BJ (cell line): ENCODE measurements at regions not wholly inside any gene's neighbourhood (a gene's known extent, or its start where the extent isn't known, plus 50 kb on each side); places are given as distances from the start of the nearest gene placed in this dataset.

Experiments used
- CTCF ChIA-PET: fragments of 350-600 bp; formaldehyde crosslinking; extraction: SDS; loops from one replicate; lab custom pipeline; 2021; ENCODE audit warnings: antibody characterized with exemption, inconsistent platforms; lab: Yijun Ruan, JAX
- POLR2A ChIA-PET: fragments of 300-600 bp; sonication (Branson Sonifier 250); formaldehyde crosslinking; extraction: SDS; loops from one replicate; lab custom pipeline; 2021; ENCODE audit warnings: antibody characterized with exemption; lab: Charles Lee
- DNase-seq: peaks from one replicate; pipeline ENCODE4 v3.0.0-alpha.2; 2011; ENCODE audit warnings: low read depth
- H3K27me3 ChIP-seq: 2 replicates; pipeline ENCODE4 v1.6.0; 2011; ENCODE audit warnings: low read length; ENCODE audit not compliant: control insufficient read depth, insufficient read depth
- H3K36me3 ChIP-seq: 2 replicates; pipeline ENCODE4 v1.5.1; 2011; ENCODE audit warnings: low read length; ENCODE audit not compliant: control insufficient read depth, insufficient read depth
- H3K4me3 ChIP-seq: 2 replicates; pipeline ENCODE4 v1.5.1; 2011; ENCODE audit warnings: low read depth, mild to moderate bottlenecking, control low read depth, low read length
- TF ChIP-seq, protein P1 (sequence below): IDR thresholded peaks from 2 replicates; pipeline ENCODE4 v1.5.1; 2011; ENCODE audit warnings: low read depth, mild to moderate bottlenecking, control low read depth, inconsistent platforms, low read length, moderate library complexity; ENCODE audit not compliant: insufficient read depth

- TF ChIP-seq, protein P1, sequence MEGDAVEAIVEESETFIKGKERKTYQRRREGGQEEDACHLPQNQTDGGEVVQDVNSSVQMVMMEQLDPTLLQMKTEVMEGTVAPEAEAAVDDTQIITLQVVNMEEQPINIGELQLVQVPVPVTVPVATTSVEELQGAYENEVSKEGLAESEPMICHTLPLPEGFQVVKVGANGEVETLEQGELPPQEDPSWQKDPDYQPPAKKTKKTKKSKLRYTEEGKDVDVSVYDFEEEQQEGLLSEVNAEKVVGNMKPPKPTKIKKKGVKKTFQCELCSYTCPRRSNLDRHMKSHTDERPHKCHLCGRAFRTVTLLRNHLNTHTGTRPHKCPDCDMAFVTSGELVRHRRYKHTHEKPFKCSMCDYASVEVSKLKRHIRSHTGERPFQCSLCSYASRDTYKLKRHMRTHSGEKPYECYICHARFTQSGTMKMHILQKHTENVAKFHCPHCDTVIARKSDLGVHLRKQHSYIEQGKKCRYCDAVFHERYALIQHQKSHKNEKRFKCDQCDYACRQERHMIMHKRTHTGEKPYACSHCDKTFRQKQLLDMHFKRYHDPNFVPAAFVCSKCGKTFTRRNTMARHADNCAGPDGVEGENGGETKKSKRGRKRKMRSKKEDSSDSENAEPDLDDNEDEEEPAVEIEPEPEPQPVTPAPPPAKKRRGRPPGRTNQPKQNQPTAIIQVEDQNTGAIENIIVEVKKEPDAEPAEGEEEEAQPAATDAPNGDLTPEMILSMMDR: no peak
- H3K27me3 ChIP-seq: no peaks in the 10 kb centered on the region
- CTCF ChIA-PET: interaction anchor here (1.1 kb wide), 1 partner anchor 27 kb away, joined by 3 read pairs; no protein-coding TSS in a partner anchor
- no peak for DNase-seq
- H3K4me3 ChIP-seq: no peak overlapping the region
- POLR2A ChIA-PET: no interaction called here
- H3K36me3 ChIP-seq: no peaks in the 10 kb centered on the region
Measured at GRCh38 chr13:47211106-47211505, 314.3 kb upstream of the HTR2A start.

- ChIA-PET POLR2A (no interaction called here), CTCF (no interaction called here)
- H3K36me3 ChIP-seq: no peaks in the 10 kb centered on the region
- no peaks in the 10 kb centered on the region for H3K27me3 ChIP-seq
- no peak for DNase-seq
- TF ChIP-seq, protein P1: no peak
- no peak overlapping the region for H3K4me3 ChIP-seq
Measured at GRCh38 chr13:47206111-47206510, 309.3 kb upstream of the HTR2A start.

- TF ChIP-seq, protein P1: no peak
- no peaks in the 10 kb centered on the region for H3K27me3 ChIP-seq
- CTCF ChIA-PET: no interaction called here
- DNase-seq: no peak
- no peaks in the 10 kb centered on the region for H3K36me3 ChIP-seq
- POLR2A ChIA-PET: no interaction called here
- no peak overlapping the region for H3K4me3 ChIP-seq
Measured at GRCh38 chr13:47190696-47191305, 293.9 kb upstream of the HTR2A start.

DNA sequence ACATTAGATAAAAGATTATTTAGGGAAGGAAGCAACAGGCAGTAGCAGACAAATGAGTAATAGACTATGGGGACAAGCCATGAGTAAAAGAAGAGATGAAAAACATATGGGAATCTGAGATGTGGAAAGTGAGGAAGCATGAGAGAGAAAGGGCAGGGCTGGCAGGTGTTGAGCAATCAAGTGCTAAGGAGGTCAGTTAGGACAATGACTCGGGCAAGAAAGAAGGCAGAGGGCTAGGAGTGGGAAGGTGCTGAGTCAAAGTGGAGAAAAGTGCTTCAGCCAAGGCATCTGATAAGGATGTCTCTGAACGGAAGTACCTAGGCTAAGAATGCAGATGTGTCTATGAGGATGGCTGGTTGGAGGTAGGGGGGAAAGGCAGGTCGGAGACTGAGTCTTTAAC lies 291.9 kb upstream of the HTR2A start:
- H3K36me3 ChIP-seq: no peaks in the 10 kb centered on the region
- no peaks in the 10 kb centered on the region for H3K27me3 ChIP-seq
- POLR2A ChIA-PET: no interaction called here
- peak; percentile 39 for DNase-seq
- CTCF ChIA-PET: interaction anchor here (1.1 kb wide), 1 partner anchor 15 kb away, joined by 3 read pairs; no protein-coding TSS in a partner anchor
- H3K4me3 ChIP-seq: no peak overlapping the region
- TF ChIP-seq, protein P1: no peak

DNA sequence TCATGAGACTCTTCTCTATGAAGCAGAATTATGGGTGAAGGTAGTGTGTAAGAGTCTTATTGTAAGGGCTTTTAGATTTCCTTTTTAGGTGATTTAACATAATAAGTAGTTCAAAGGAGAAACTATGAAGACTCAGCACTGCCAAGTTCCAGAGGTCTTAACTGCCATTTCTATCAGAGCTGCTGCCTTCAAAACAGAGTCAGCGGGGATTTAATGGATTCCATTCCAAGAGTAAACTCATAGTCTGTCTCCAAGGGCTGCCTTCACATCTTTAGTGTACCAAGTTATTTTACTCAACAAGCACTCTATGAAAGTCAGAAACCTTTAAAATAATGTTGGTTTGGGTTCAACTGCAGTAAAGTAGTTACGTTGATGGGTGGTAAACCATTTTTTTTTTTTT lies 289.6 kb upstream of the HTR2A start:
- CTCF ChIA-PET: no interaction called here
- no peak for DNase-seq
- Histone ChIP-seq H3K36me3 (no peaks in the 10 kb centered on the region), H3K27me3 (no peaks in the 10 kb centered on the region), H3K4me3 (no peak overlapping the region)
- TF ChIP-seq, protein P1: no peak
- POLR2A ChIA-PET: no interaction called here
